22Rv1 (cell line): ENCODE measurements at regions not wholly inside any gene's neighbourhood (a gene's known extent, or its start where the extent isn't known, plus 50 kb on each side); places are given as distances from the start of the nearest gene placed in this dataset.

Experiments used
- CTCF ChIP-seq: fragments of 450-650 bp; IDR thresholded peaks from 2 replicates; pipeline ENCODE4 v1.5.1; 2017; ENCODE audit warnings: mild to moderate bottlenecking
- ZFX ChIP-seq: fragments of 450-650 bp; IDR thresholded peaks from 2 replicates; pipeline ENCODE4 v1.6.1; 2017; ENCODE audit warnings: antibody characterized with exemption, borderline replicate concordance

DNA sequence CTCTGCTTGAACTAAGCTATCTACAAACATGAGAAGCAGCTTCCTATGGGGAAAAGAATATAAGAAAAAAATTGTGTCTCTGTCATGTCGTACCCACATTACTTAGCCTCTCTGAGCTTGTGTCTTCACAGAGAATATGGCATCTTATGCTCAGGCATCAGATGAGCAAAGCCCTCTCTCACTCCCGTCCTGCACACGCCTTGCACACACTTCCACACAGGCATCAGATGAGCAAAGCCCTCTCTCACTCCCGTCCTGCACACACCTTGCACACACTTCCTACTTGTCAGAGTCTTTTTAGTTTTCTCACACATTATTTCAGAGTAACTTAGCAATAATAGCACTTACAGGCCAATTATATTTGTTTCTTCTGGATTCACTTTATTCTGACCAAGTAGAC lies 79.0 kb upstream of the DUSP22 start:
- TF ChIP-seq CTCF, result no peak
- TF ChIP-seq ZFX, result no peak
